ENCODE measurements at regions not wholly inside any gene's neighbourhood (a gene's known extent, or its start where the extent isn't known, plus 50 kb on each side); places are given as distances from the start of the nearest gene placed in this dataset.

- H3K27me3 ChIP-seq (ENCODE audit: insufficient read depth, low read depth): no peaks in the 10 kb centered on the region
- H3K4me1 ChIP-seq (ENCODE audit: low read depth, poor library complexity, severe bottlenecking): peaks cover 7% of the 10 kb centered on the region
- H2AFZ ChIP-seq (ENCODE audit: low read depth): no peak overlapping the region
- H4K20me1 ChIP-seq (ENCODE audit: insufficient read depth): no peaks in the 10 kb centered on the region
- TF ChIP-seq, protein P1, sequence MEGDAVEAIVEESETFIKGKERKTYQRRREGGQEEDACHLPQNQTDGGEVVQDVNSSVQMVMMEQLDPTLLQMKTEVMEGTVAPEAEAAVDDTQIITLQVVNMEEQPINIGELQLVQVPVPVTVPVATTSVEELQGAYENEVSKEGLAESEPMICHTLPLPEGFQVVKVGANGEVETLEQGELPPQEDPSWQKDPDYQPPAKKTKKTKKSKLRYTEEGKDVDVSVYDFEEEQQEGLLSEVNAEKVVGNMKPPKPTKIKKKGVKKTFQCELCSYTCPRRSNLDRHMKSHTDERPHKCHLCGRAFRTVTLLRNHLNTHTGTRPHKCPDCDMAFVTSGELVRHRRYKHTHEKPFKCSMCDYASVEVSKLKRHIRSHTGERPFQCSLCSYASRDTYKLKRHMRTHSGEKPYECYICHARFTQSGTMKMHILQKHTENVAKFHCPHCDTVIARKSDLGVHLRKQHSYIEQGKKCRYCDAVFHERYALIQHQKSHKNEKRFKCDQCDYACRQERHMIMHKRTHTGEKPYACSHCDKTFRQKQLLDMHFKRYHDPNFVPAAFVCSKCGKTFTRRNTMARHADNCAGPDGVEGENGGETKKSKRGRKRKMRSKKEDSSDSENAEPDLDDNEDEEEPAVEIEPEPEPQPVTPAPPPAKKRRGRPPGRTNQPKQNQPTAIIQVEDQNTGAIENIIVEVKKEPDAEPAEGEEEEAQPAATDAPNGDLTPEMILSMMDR (conservative IDR thresholded peaks at IDR 0.05; ENCODE audit: low read depth, low read length): no peak
- no peaks in the 10 kb centered on the region for H3K36me3 ChIP-seq (ENCODE audit: insufficient read depth)
- no peak overlapping the region for H3K4me2 ChIP-seq
- H3K79me2 ChIP-seq (ENCODE audit: insufficient read depth, low read depth): no peaks in the 10 kb centered on the region
- no peak overlapping the region for H3K9ac ChIP-seq
- H3K27ac ChIP-seq: no peak overlapping the region
- H3K4me3 ChIP-seq (IDR thresholded peaks at IDR 0.05; ENCODE audit: insufficient read depth, low read depth, low read length): no peak overlapping the region
These were observed 118.3 kb downstream of the SLC25A47 start for GRCh38 chr14:100441271-100441947.

DNA sequence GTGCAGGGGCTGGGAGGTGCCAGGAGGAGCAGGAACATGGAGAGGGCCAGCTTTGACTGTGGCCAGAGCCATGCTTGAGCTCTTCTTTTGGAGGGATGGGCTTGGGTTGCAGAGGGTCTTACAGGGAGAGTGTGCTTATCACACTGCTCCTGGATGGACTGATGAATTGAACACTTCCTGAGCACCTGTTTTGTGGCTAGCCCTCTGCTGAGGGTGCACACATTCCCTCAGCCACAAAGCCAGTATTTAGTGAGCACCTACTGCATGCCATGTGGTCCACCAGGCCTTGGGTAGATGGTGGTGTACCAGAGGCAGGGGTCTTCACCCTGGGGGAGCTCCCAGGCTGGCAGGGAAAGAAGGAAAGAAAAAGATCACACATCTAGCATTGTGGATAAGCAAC, 118.9 kb downstream of the SLC25A47 start:
- Histone ChIP-seq H3K36me3 (ENCODE audit: insufficient read depth) (no peaks in the 10 kb centered on the region), H4K20me1 (ENCODE audit: insufficient read depth) (no peaks in the 10 kb centered on the region), H3K4me3 (IDR thresholded peaks at IDR 0.05; ENCODE audit: insufficient read depth, low read depth, low read length) (no peak overlapping the region), H3K27me3 (ENCODE audit: insufficient read depth, low read depth) (no peaks in the 10 kb centered on the region), H3K9ac (no peak overlapping the region), H3K4me1 (ENCODE audit: low read depth, poor library complexity, severe bottlenecking) (peaks cover 7% of the 10 kb centered on the region), H3K79me2 (ENCODE audit: insufficient read depth, low read depth) (no peaks in the 10 kb centered on the region), H3K27ac (no peak overlapping the region), H3K4me2 (no peak overlapping the region), H2AFZ (ENCODE audit: low read depth) (no peak overlapping the region)
- TF ChIP-seq, protein P1 (conservative IDR thresholded peaks at IDR 0.05; ENCODE audit: low read depth, low read length): no peak

DNA sequence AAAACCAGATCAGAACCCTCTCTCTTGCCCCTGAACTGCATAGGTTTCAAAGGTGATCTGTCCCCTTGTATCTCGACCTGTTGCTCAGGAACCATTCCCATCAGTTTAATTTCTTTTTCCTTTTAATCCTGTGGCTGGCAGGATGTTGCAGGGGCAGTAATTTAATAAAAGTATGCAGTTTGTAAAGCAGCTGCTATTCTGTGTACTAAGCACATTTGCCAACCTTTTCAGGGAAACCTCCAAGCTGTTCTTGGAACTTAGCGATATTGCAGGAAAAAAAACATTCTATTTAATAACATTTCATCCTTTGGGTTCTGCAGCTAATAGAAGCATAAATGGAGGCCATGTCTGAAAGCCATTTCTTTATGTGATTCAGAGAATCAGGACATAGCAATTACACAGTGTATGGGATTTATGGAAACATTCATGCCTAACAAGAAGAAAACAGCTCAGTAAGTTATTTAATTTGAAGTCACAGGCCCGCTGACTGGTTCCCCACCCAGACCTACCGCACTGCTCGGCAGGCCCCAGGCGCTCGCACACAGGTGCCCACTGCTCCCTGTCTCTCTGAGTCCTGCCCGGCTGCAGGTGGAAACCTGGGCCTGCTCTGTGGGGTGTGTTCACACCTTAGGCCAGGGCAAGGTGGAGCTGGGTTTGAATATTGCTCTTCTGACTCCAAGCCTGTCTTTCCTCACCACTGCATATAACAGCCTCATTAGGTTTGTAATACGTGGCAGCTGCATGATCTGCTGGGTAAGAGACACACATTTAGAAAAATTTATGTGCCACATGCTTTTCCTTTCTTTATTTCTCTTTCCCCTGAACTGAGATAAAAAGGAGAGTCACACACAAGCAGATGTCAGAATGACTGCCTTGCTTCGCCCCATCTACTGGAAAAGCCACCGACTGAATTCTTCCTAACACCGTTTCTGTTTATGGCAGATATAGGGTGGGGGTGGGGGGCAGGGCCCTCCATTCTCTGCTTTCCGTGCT, 119.7 kb downstream of the SLC25A47 start:
- Histone ChIP-seq H3K36me3 (ENCODE audit: insufficient read depth) (no peaks in the 10 kb centered on the region), H3K4me1 (ENCODE audit: low read depth, poor library complexity, severe bottlenecking) (peaks cover 7% of the 10 kb centered on the region), H4K20me1 (ENCODE audit: insufficient read depth) (no peaks in the 10 kb centered on the region), H3K4me3 (IDR thresholded peaks at IDR 0.05; ENCODE audit: insufficient read depth, low read depth, low read length) (no peak overlapping the region), H3K79me2 (ENCODE audit: insufficient read depth, low read depth) (no peaks in the 10 kb centered on the region), H3K27ac (no peak overlapping the region), H3K9ac (no peak overlapping the region), H3K4me2 (no peak overlapping the region), H3K27me3 (ENCODE audit: insufficient read depth, low read depth) (no peaks in the 10 kb centered on the region), H2AFZ (ENCODE audit: low read depth) (no peak overlapping the region)
- TF ChIP-seq, protein P1 (conservative IDR thresholded peaks at IDR 0.05; ENCODE audit: low read depth, low read length): no peak

- peaks cover 7% of the 10 kb centered on the region for H3K4me1 ChIP-seq (ENCODE audit: low read depth, poor library complexity, severe bottlenecking)
- H3K27me3 ChIP-seq (ENCODE audit: insufficient read depth, low read depth): no peaks in the 10 kb centered on the region
- no peaks in the 10 kb centered on the region for H3K79me2 ChIP-seq (ENCODE audit: insufficient read depth, low read depth)
- TF ChIP-seq, protein P1 (conservative IDR thresholded peaks at IDR 0.05; ENCODE audit: low read depth, low read length): no peak
- H3K27ac ChIP-seq: no peak overlapping the region
- no peak overlapping the region for H3K4me3 ChIP-seq (IDR thresholded peaks at IDR 0.05; ENCODE audit: insufficient read depth, low read depth, low read length)
- H4K20me1 ChIP-seq (ENCODE audit: insufficient read depth): no peaks in the 10 kb centered on the region
- H3K36me3 ChIP-seq (ENCODE audit: insufficient read depth): no peaks in the 10 kb centered on the region
- H3K4me2 ChIP-seq: no peak overlapping the region
- no peak overlapping the region for H2AFZ ChIP-seq (ENCODE audit: low read depth)
- H3K9ac ChIP-seq: no peak overlapping the region
These were observed 120.5 kb downstream of the SLC25A47 start for GRCh38 chr14:100443603-100444002.

Data from KMS-11 (cell line).